H1 (cell line): ENCODE measurements at regions not wholly inside any gene's neighbourhood (a gene's known extent, or its start where the extent isn't known, plus 50 kb on each side); places are given as distances from the start of the nearest gene placed in this dataset.

Experiments used
- CTCF ChIA-PET: fragments of 300-600 bp; sonication (Branson Sonifier 250); formaldehyde crosslinking; loops from one replicate; lab custom pipeline; 2021; ENCODE audit not compliant: partially characterized antibody; lab: Charles Lee
- POLR2A ChIA-PET: fragments of 300-600 bp; sonication (Branson Sonifier 250); formaldehyde crosslinking; loops from one replicate; lab custom pipeline; 2021; ENCODE audit warnings: inconsistent platforms; ENCODE audit not compliant: partially characterized antibody; lab: Charles Lee
- DNase-seq, 2 experiments: peaks; one replicate each; pipeline versions ENCODE4 v3.0.0 to v3.0.0-alpha.2; 2010 to 2022; ENCODE audit warnings: low spot score in 2 of 2, low read depth in 1 of 2, mixed read lengths in 1 of 2
- FAIRE-seq: peaks from 2 replicates; lab custom pipeline; 2011; peaks lifted over from hg19 to GRCh38; lab: Jason Lieb, UNC
- H2AFZ ChIP-seq: 2 replicates; pipeline ENCODE4 v1.8.1; 2012; ENCODE audit warnings: low read length, inconsistent platforms
- H2AK5ac ChIP-seq: 2 replicates; pipeline ENCODE4 v1.6.1; 2013; ENCODE audit warnings: low read depth, low read length
- H2BK120ac ChIP-seq: replicated peaks from 2 replicates; pipeline ENCODE3; 2013; ENCODE audit warnings: low read depth, low read length, inconsistent platforms
- H2BK12ac ChIP-seq: 2 replicates; pipeline ENCODE4 v1.6.1; 2013; ENCODE audit warnings: low read depth, low read length
- H2BK15ac ChIP-seq: 2 replicates; pipeline ENCODE4 v1.6.1; 2013; ENCODE audit warnings: low read length
- H2BK20ac ChIP-seq: 2 replicates; pipeline ENCODE4 v1.6.1; 2013; ENCODE audit warnings: low read length
- H2BK5ac ChIP-seq: 2 replicates; pipeline ENCODE4 v1.6.1; 2013; ENCODE audit warnings: low read depth, low read length
- H3K14ac ChIP-seq: 2 replicates; pipeline ENCODE4 v1.6.1; 2013; ENCODE audit warnings: inconsistent platforms; ENCODE audit not compliant: insufficient read length
- H3K18ac ChIP-seq: 2 replicates; pipeline ENCODE4 v1.6.1; 2013; ENCODE audit warnings: low read length; ENCODE audit errors: extremely low read depth
- H3K23ac ChIP-seq: 2 replicates; pipeline ENCODE4 v1.6.1; 2013; ENCODE audit warnings: inconsistent platforms; ENCODE audit not compliant: insufficient read length
- H3K23me2 ChIP-seq: 2 replicates; pipeline ENCODE4 v1.6.1; 2013; ENCODE audit warnings: low read depth, low read length
- H3K27ac ChIP-seq: 2 replicates; pipeline ENCODE4 v1.6.1; 2011; ENCODE audit warnings: low read depth, low read length, inconsistent platforms
- H3K27me3 ChIP-seq, 4 experiments: replicated peaks in 1 of 4; 1 replicate in 1 of 4; 2 replicates in 3 of 4; pipeline versions ENCODE4 v1.6.1 to v1.8.1; 2011 to 2013; ENCODE audit warnings: low read length in 3 of 4, mild to moderate bottlenecking in 3 of 4, inconsistent platforms in 2 of 4, mixed read lengths in 2 of 4, moderate library complexity in 1 of 4; ENCODE audit not compliant: control insufficient read depth in 3 of 4, insufficient read depth in 3 of 4; ENCODE audit errors: extremely low read depth in 1 of 4
- H3K36me3 ChIP-seq, 4 experiments: 2 replicates each; pipeline versions ENCODE4 v1.6.1 to v1.8.1; 2011 to 2013; ENCODE audit warnings: mild to moderate bottlenecking in 4 of 4, low read length in 3 of 4, moderate library complexity in 2 of 4, control low read depth in 1 of 4, inconsistent platforms in 1 of 4; ENCODE audit not compliant: insufficient read depth in 4 of 4, control insufficient read depth in 2 of 4
- H3K4ac ChIP-seq: replicated peaks from 2 replicates; pipeline ENCODE3; 2013; ENCODE audit warnings: low read length, low read depth, mixed read lengths, inconsistent platforms; ENCODE audit not compliant: insufficient read length
- H3K4me1 ChIP-seq, 4 experiments: replicated peaks in 1 of 4; 1 replicate in 1 of 4; 2 replicates in 3 of 4; pipeline versions ENCODE4 v1.6.1 to v1.8.1; 2011 to 2013; ENCODE audit warnings: low read length in 3 of 4, inconsistent platforms in 2 of 4, mixed read lengths in 1 of 4; ENCODE audit not compliant: insufficient read depth in 4 of 4, control insufficient read depth in 3 of 4
- H3K4me2 ChIP-seq, 2 experiments: 2 replicates each; pipeline versions ENCODE4 v1.6.1 to v1.8.1; 2011 to 2013; ENCODE audit warnings: low read depth in 2 of 2, low read length in 2 of 2, control low read depth in 1 of 2, inconsistent platforms in 1 of 2, mild to moderate bottlenecking in 1 of 2; ENCODE audit not compliant: insufficient read depth in 1 of 2
- H3K4me3 ChIP-seq, 4 experiments: fragments of 200-600, 300-600 bp in 1 of 4; sonication (generic), shearing (Covaris generic), sonication (Bioruptor Twin) in 1 of 4; 2 replicates each; pipeline versions ENCODE4 v1.5.1 to v1.8.1; 2011 to 2016; ENCODE audit warnings: low read length in 4 of 4, low read depth in 3 of 4, control low read depth in 2 of 4, inconsistent platforms in 2 of 4, mild to moderate bottlenecking in 2 of 4, mixed read lengths in 1 of 4, moderate library complexity in 1 of 4; ENCODE audit not compliant: insufficient read depth in 2 of 4; ENCODE audit errors: extremely low read depth in 1 of 4
- H3K56ac ChIP-seq: replicated peaks from 2 replicates; pipeline ENCODE3; 2013; ENCODE audit warnings: low read depth, mild to moderate bottlenecking, mixed read lengths, low read length, inconsistent platforms; ENCODE audit not compliant: insufficient read length
- H3K79me1 ChIP-seq: 2 replicates; pipeline ENCODE4 v1.6.1; 2013; ENCODE audit warnings: low read depth, low read length, control low read depth
- H3K79me2 ChIP-seq, 2 experiments: 2 replicates each; pipeline versions ENCODE4 v1.6.1 to v1.8.1; 2012 to 2013; ENCODE audit warnings: low read length in 2 of 2, mild to moderate bottlenecking in 2 of 2, inconsistent platforms in 1 of 2; ENCODE audit not compliant: insufficient read depth in 2 of 2, control insufficient read depth in 1 of 2
- H3K9ac ChIP-seq, 4 experiments: replicated peaks in 1 of 4; 1 replicate in 1 of 4; 2 replicates in 3 of 4; pipeline versions ENCODE4 v1.6.1 to v1.8.1; 2011 to 2013; ENCODE audit warnings: low read depth in 3 of 4, low read length in 3 of 4, control low read depth in 2 of 4, mild to moderate bottlenecking in 2 of 4, moderate library complexity in 2 of 4, inconsistent platforms in 1 of 4; ENCODE audit errors: extremely low read depth in 1 of 4
- H3K9me3 ChIP-seq, 2 experiments: 2 replicates each; pipeline versions ENCODE4 v1.6.1 to v1.8.1; 2012 to 2013; ENCODE audit warnings: mild to moderate bottlenecking in 2 of 2, moderate library complexity in 2 of 2, control low read depth in 1 of 2, inconsistent platforms in 1 of 2, low read depth in 1 of 2, low read length in 1 of 2, mixed read lengths in 1 of 2; ENCODE audit not compliant: insufficient read depth in 2 of 2
- H4K20me1 ChIP-seq, 2 experiments: replicated peaks in 1 of 2; 2 replicates each; pipeline versions ENCODE3 to v1.8.1; 2011 to 2013; ENCODE audit warnings: inconsistent platforms in 2 of 2, low read length in 2 of 2, mild to moderate bottlenecking in 1 of 2; ENCODE audit not compliant: insufficient read depth in 2 of 2, control insufficient read depth in 1 of 2
- H4K5ac ChIP-seq: 2 replicates; pipeline ENCODE4 v1.6.1; 2013; ENCODE audit warnings: low read length, low read depth, mixed read lengths, inconsistent platforms; ENCODE audit not compliant: insufficient read length
- H4K8ac ChIP-seq: 2 replicates; pipeline ENCODE4 v1.8.0; 2013; ENCODE audit warnings: mild to moderate bottlenecking, moderate library complexity, low read length, inconsistent platforms; ENCODE audit not compliant: insufficient read depth; ENCODE audit errors: extremely low read depth
- H4K91ac ChIP-seq: replicated peaks from 2 replicates; pipeline ENCODE3; 2013; ENCODE audit warnings: low read length, mixed read lengths, inconsistent platforms; ENCODE audit not compliant: insufficient read length
- HDAC6 ChIP-seq: IDR thresholded peaks from one replicate; pipeline ENCODE4 v1.7.1; 2012; ENCODE audit warnings: low read depth, mild to moderate bottlenecking, inconsistent platforms, low read length, moderate library complexity
- KDM4A ChIP-seq: IDR thresholded peaks from one replicate; pipeline ENCODE4 v1.7.1; 2012; ENCODE audit warnings: low read depth, mild to moderate bottlenecking, moderate library complexity, low read length, inconsistent platforms; ENCODE audit not compliant: severe bottlenecking
- SRF ChIP-seq: IDR thresholded peaks from 2 replicates; pipeline ENCODE4 v1.6.1; 2011; ENCODE audit warnings: mild to moderate bottlenecking, low read depth, low read length, moderate library complexity
- YY1 ChIP-seq: IDR thresholded peaks from 2 replicates; pipeline ENCODE4 v1.6.1; 2011; ENCODE audit warnings: low read depth, mild to moderate bottlenecking, low read length
- WGBS, 2 experiments: shearing (Covaris generic) in 1 of 2; methylation state at CpG; one replicate each; pipeline versions ENCODE4 v1.1.6 to v1.1.7; 2013 to 2015; ENCODE audit warnings: low lambda C conversion rate in 2 of 2, mixed read lengths in 2 of 2, inconsistent platforms in 1 of 2, low coverage in 1 of 2, missing lambda C conversion rate in 1 of 2; ENCODE audit not compliant: insufficient replicate concordance in 2 of 2, insufficient coverage in 1 of 2, insufficient read length in 1 of 2; ENCODE audit errors: extremely low coverage in 1 of 2, missing lambda C conversion rate in 1 of 2; 5-methylcytosine and 5-hydroxymethylcytosine counted together

GRCh38 chr5:67591491-67591890 lies 394.9 kb upstream of the CD180 start:
- ChIA-PET POLR2A (no interaction called here), CTCF (no interaction called here)
- no peak for DNase-seq
- H3K79me2 ChIP-seq = no peaks in the 10 kb centered on the region
- H4K91ac ChIP-seq = no peak overlapping the region
- no peaks in the 10 kb centered on the region; a peak in 1 of 4 replicates for H3K9me3 ChIP-seq
- no peaks in the 10 kb centered on the region for H3K79me1 ChIP-seq
- no peak overlapping the region for H4K5ac ChIP-seq
- TF ChIP-seq SRF = no peak
- no peak for TF ChIP-seq KDM4A
- no peak for TF ChIP-seq YY1
- no peak for TF ChIP-seq HDAC6
- H3K27ac ChIP-seq = no peak overlapping the region
- no peak overlapping the region for H3K4ac ChIP-seq
- H3K9ac ChIP-seq = no peak overlapping the region
- no peaks in the 10 kb centered on the region for H4K20me1 ChIP-seq
- no peaks in the 10 kb centered on the region for H3K27me3 ChIP-seq
- H3K4me1 ChIP-seq = no peaks in the 10 kb centered on the region
- no peak overlapping the region for H2BK120ac ChIP-seq
- no peak overlapping the region for H2BK20ac ChIP-seq
- H3K18ac ChIP-seq = no peak overlapping the region
- no peak overlapping the region for H3K56ac ChIP-seq
- H2BK5ac ChIP-seq = no peak overlapping the region
- no peak overlapping the region for H2AK5ac ChIP-seq
- no peak overlapping the region for H2BK12ac ChIP-seq
- 94% methylated on average over 3 of the region's 3 CpGs; no CpG with 5 or more reads in 1 of the 2 experiments for WGBS, 2 experiments
- no peak overlapping the region for H3K23ac ChIP-seq
- no peak overlapping the region for H3K14ac ChIP-seq
- H4K8ac ChIP-seq = no peak overlapping the region
- H3K36me3 ChIP-seq = no peaks in the 10 kb centered on the region
- FAIRE-seq = no peak
- no peak overlapping the region for H3K4me3 ChIP-seq
- no peak overlapping the region for H3K4me2 ChIP-seq
- no peak overlapping the region for H2AFZ ChIP-seq
- H2BK15ac ChIP-seq = no peak overlapping the region
- H3K23me2 ChIP-seq = no peaks in the 10 kb centered on the region; the same call in 1 of the 2 replicates
